ENCODE measurements at regions not wholly inside any gene's neighbourhood (a gene's known extent, or its start where the extent isn't known, plus 50 kb on each side); places are given as distances from the start of the nearest gene placed in this dataset.

GRCh38 chr3:17848102-17848501, 105.7 kb upstream of the TBC1D5 start (continued):
- TF ChIP-seq, protein P1, sequence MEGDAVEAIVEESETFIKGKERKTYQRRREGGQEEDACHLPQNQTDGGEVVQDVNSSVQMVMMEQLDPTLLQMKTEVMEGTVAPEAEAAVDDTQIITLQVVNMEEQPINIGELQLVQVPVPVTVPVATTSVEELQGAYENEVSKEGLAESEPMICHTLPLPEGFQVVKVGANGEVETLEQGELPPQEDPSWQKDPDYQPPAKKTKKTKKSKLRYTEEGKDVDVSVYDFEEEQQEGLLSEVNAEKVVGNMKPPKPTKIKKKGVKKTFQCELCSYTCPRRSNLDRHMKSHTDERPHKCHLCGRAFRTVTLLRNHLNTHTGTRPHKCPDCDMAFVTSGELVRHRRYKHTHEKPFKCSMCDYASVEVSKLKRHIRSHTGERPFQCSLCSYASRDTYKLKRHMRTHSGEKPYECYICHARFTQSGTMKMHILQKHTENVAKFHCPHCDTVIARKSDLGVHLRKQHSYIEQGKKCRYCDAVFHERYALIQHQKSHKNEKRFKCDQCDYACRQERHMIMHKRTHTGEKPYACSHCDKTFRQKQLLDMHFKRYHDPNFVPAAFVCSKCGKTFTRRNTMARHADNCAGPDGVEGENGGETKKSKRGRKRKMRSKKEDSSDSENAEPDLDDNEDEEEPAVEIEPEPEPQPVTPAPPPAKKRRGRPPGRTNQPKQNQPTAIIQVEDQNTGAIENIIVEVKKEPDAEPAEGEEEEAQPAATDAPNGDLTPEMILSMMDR (IDR thresholded peaks at IDR 0.05): no peak
- no peak for TF ChIP-seq FOXJ3 (CRISPR knock-in tag; IDR thresholded peaks at IDR 0.05)

GRCh38 chr3:17847156-17847555, 104.7 kb upstream of the TBC1D5 start:
- H3K9me2 ChIP-seq: no peaks in the 10 kb centered on the region
- 66% methylated on average over 5 of the region's 5 CpGs for WGBS (ENCODE audit: low lambda C conversion rate)
- no peak overlapping the region for H3K9ac ChIP-seq
- H4K20me1 ChIP-seq (ENCODE audit: insufficient read depth): no peaks in the 10 kb centered on the region
- no peak overlapping the region for H3K4me3 ChIP-seq (ENCODE audit: low read depth in 2 of 2, low read length in 1 of 2)
- H3K79me2 ChIP-seq (ENCODE audit: insufficient read depth): no peaks in the 10 kb centered on the region
- no peaks in the 10 kb centered on the region for H3K9me3 ChIP-seq
- no peak for TF ChIP-seq YY1 (IDR thresholded peaks at IDR 0.05; ENCODE audit: low read depth)
- TF ChIP-seq FOXJ3 (CRISPR knock-in tag; IDR thresholded peaks at IDR 0.05): no peak
- TF ChIP-seq IRF3 (IDR thresholded peaks at IDR 0.05; ENCODE audit: low read depth, low read length): no peak
- no peak for TF ChIP-seq JUND (IDR thresholded peaks at IDR 0.05)
- TF ChIP-seq, protein P2, sequence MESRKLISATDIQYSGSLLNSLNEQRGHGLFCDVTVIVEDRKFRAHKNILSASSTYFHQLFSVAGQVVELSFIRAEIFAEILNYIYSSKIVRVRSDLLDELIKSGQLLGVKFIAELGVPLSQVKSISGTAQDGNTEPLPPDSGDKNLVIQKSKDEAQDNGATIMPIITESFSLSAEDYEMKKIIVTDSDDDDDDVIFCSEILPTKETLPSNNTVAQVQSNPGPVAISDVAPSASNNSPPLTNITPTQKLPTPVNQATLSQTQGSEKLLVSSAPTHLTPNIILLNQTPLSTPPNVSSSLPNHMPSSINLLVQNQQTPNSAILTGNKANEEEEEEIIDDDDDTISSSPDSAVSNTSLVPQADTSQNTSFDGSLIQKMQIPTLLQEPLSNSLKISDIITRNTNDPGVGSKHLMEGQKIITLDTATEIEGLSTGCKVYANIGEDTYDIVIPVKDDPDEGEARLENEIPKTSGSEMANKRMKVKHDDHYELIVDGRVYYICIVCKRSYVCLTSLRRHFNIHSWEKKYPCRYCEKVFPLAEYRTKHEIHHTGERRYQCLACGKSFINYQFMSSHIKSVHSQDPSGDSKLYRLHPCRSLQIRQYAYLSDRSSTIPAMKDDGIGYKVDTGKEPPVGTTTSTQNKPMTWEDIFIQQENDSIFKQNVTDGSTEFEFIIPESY (IDR thresholded peaks at IDR 0.05; ENCODE audit: borderline replicate concordance, low read depth): no peak
- TF ChIP-seq POLR2AphosphoS5 (IDR thresholded peaks at IDR 0.05; ENCODE audit: low read depth, low read length): no peak
- TF ChIP-seq, protein P1 (IDR thresholded peaks at IDR 0.05): no peak
- TF ChIP-seq SMC3 (IDR thresholded peaks at IDR 0.05; ENCODE audit: low read depth, low read length): no peak
- no peak for TF ChIP-seq TCF12 (IDR thresholded peaks at IDR 0.05)
- no peak for TF ChIP-seq MXI1 (IDR thresholded peaks at IDR 0.05; ENCODE audit: low read depth, low read length)
- no peak for TF ChIP-seq RXRA (IDR thresholded peaks at IDR 0.05; ENCODE audit: borderline replicate concordance, low read depth)
- TF ChIP-seq MEF2A (IDR thresholded peaks at IDR 0.05; ENCODE audit: borderline replicate concordance, low read depth): no peak
- no peak for TF ChIP-seq FOXM1 (IDR thresholded peaks at IDR 0.05; ENCODE audit: low read depth)
- no peak for TF ChIP-seq CHD2 (IDR thresholded peaks at IDR 0.05; ENCODE audit: low read length, partially characterized antibody)
- no peaks in the 10 kb centered on the region for H3F3A ChIP-seq (replicated peaks; ENCODE audit: insufficient read depth)
- H3K4me2 ChIP-seq: no peak overlapping the region
- H2AFZ ChIP-seq (ENCODE audit: low read depth): no peak overlapping the region
- no peaks in the 10 kb centered on the region for H3K36me3 ChIP-seq (replicated peaks in 1 of 2; ENCODE audit: control insufficient read depth in 1 of 2, insufficient read depth in 2 of 2, low read length in 1 of 2)
- no peak for DNase-seq
- no peak overlapping the region for H3K27ac ChIP-seq (ENCODE audit: low read depth in 2 of 2, low read length in 1 of 2)
- ChIA-PET CTCF (no interaction called here), POLR2A (no interaction called here)
- H3K27me3 ChIP-seq (ENCODE audit: insufficient read depth): no peaks in the 10 kb centered on the region
- no peaks in the 10 kb centered on the region; a peak in 1 of 4 replicates for H3K4me1 ChIP-seq (ENCODE audit: control insufficient read depth in 1 of 2, insufficient read depth in 2 of 2, low read depth in 1 of 2, low read length in 1 of 2)

Measured in SK-N-SH (cell line).